GM12892 (cell line): ENCODE measurements at regions not wholly inside any gene's neighbourhood (a gene's known extent, or its start where the extent isn't known, plus 50 kb on each side); places are given as distances from the start of the nearest gene placed in this dataset.

Source experiments
- POLR2A ChIP-seq: IDR thresholded peaks from 2 replicates; pipeline ENCODE4 v1.6.1; 2011; ENCODE audit warnings: low read depth, low read length, control low read depth
- TAF1 ChIP-seq: IDR thresholded peaks from 2 replicates; pipeline ENCODE4 v1.6.1; 2011; ENCODE audit warnings: low read depth, mild to moderate bottlenecking, control low read depth, low read length, borderline replicate concordance

- TF ChIP-seq POLR2A (no peak), TAF1 (no peak)
These were observed 130.9 kb upstream of the HSD17B12 start for GRCh38 chr11:43549624-43550023.
